SK-N-SH (cell line): ENCODE measurements at regions not wholly inside any gene's neighbourhood (a gene's known extent, or its start where the extent isn't known, plus 50 kb on each side); places are given as distances from the start of the nearest gene placed in this dataset.

ENCODE experiments used
- EP300 ChIP-seq, 2 experiments: IDR thresholded peaks; 2 replicates each; pipeline versions ENCODE4 v1.4.0 to v1.6.1; 2012; ENCODE audit warnings: borderline replicate concordance in 1 of 2, low read depth in 1 of 2, low read length in 1 of 2
- FOXM1 ChIP-seq: IDR thresholded peaks from 2 replicates; pipeline ENCODE4 v1.4.0; 2012; ENCODE audit warnings: low read depth, mild to moderate bottlenecking
- IRF3 ChIP-seq: fragments of 150-350 bp; IDR thresholded peaks from 2 replicates; pipeline ENCODE4 v1.6.1; 2016; ENCODE audit warnings: mild to moderate bottlenecking, low read depth, low read length
- JUND ChIP-seq: IDR thresholded peaks from 2 replicates; pipeline ENCODE4 v1.4.0; 2012
- MAX ChIP-seq: IDR thresholded peaks from 2 replicates; pipeline ENCODE4 v1.4.0; 2012; ENCODE audit warnings: low read depth
- MXI1 ChIP-seq: IDR thresholded peaks from 2 replicates; pipeline ENCODE4 v1.6.1; 2012; ENCODE audit warnings: mild to moderate bottlenecking, low read depth, low read length, improper control_type of control experiment
- POLR2AphosphoS5 ChIP-seq: IDR thresholded peaks from 2 replicates; pipeline ENCODE4 v1.6.1; 2012; ENCODE audit warnings: low read depth, low read length
- TAF1 ChIP-seq: IDR thresholded peaks from 2 replicates; pipeline ENCODE4 v1.6.1; 2012; ENCODE audit warnings: low read depth, mild to moderate bottlenecking, low read length, moderate library complexity, borderline replicate concordance
- TF ChIP-seq, protein P1 (sequence below): IDR thresholded peaks from 2 replicates; pipeline ENCODE4; 2012
- TF ChIP-seq, protein P2 (sequence below): fragments of 200-600 bp; sonication (generic); IDR thresholded peaks from 2 replicates; pipeline ENCODE4 v1.6.1; 2017; ENCODE audit warnings: antibody characterized with exemption, mild to moderate bottlenecking, moderate library complexity

- TF ChIP-seq POLR2AphosphoS5, result no peak
- no peak for TF ChIP-seq EP300 (IDR thresholded peaks at IDR 0.05; ENCODE audit: borderline replicate concordance in 1 of 2, low read depth in 1 of 2, low read length in 1 of 2)
- no peak for TF ChIP-seq TAF1
- TF ChIP-seq MXI1, result no peak
- TF ChIP-seq JUND, result no peak
- TF ChIP-seq, protein P1, sequence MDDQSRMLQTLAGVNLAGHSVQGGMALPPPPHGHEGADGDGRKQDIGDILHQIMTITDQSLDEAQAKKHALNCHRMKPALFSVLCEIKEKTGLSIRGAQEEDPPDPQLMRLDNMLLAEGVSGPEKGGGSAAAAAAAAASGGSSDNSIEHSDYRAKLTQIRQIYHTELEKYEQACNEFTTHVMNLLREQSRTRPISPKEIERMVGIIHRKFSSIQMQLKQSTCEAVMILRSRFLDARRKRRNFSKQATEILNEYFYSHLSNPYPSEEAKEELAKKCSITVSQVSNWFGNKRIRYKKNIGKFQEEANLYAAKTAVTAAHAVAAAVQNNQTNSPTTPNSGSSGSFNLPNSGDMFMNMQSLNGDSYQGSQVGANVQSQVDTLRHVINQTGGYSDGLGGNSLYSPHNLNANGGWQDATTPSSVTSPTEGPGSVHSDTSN, result no peak
- no peak for TF ChIP-seq IRF3
- TF ChIP-seq, protein P2, sequence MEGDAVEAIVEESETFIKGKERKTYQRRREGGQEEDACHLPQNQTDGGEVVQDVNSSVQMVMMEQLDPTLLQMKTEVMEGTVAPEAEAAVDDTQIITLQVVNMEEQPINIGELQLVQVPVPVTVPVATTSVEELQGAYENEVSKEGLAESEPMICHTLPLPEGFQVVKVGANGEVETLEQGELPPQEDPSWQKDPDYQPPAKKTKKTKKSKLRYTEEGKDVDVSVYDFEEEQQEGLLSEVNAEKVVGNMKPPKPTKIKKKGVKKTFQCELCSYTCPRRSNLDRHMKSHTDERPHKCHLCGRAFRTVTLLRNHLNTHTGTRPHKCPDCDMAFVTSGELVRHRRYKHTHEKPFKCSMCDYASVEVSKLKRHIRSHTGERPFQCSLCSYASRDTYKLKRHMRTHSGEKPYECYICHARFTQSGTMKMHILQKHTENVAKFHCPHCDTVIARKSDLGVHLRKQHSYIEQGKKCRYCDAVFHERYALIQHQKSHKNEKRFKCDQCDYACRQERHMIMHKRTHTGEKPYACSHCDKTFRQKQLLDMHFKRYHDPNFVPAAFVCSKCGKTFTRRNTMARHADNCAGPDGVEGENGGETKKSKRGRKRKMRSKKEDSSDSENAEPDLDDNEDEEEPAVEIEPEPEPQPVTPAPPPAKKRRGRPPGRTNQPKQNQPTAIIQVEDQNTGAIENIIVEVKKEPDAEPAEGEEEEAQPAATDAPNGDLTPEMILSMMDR, result no peak
- TF ChIP-seq MAX, result no peak
- no peak for TF ChIP-seq FOXM1
These were observed 594.1 kb downstream of the NR2F2 start for GRCh38 chr15:96924570-96924969.
